NCI-H187 (cell line): ENCODE measurements at regions not wholly inside any gene's neighbourhood (a gene's known extent, or its start where the extent isn't known, plus 50 kb on each side); places are given as distances from the start of the nearest gene placed in this dataset.

Experiments
- DNase-seq, 2 experiments: peaks; one replicate each; lab custom pipeline; 2025; lab: John Stamatoyannopoulos, UW

- DNase-seq, result no peak
These were observed 298.0 kb upstream of the TMEM229A start for GRCh38 chr7:124330731-124331407.

GRCh38 chr7:124328774-124329173 lies 295.9 kb upstream of the TMEM229A start:
- no peak for DNase-seq

- DNase-seq, result no peak
These were observed 291.4 kb upstream of the TMEM229A start for GRCh38 chr7:124324262-124324661.

- DNase-seq, result no peak
These were observed 290.7 kb upstream of the TMEM229A start for GRCh38 chr7:124323597-124323996.

- no peak for DNase-seq
These were observed 289.7 kb upstream of the TMEM229A start for GRCh38 chr7:124322561-124322960.

- DNase-seq, result no peak
These were observed 286.0 kb upstream of the TMEM229A start for GRCh38 chr7:124318721-124319450.

- no peak for DNase-seq
These were observed 278.1 kb upstream of the TMEM229A start for GRCh38 chr7:124310934-124311390.

GRCh38 chr7:124308384-124308783 lies 275.5 kb upstream of the TMEM229A start:
- no peak for DNase-seq

GRCh38 chr7:124295289-124295688 lies 262.4 kb upstream of the TMEM229A start:
- no peak for DNase-seq

- no peak for DNase-seq
These were observed 252.1 kb upstream of the TMEM229A start for GRCh38 chr7:124284937-124285336.

GRCh38 chr7:124276005-124276622 lies 243.2 kb upstream of the TMEM229A start:
- peak in 1 of 2 experiments; percentile 26 for DNase-seq

- DNase-seq, result peak in 1 of 2 experiments; percentile 17
These were observed 242.5 kb upstream of the TMEM229A start for GRCh38 chr7:124275411-124275810.

GRCh38 chr7:124269774-124270173 lies 236.9 kb upstream of the TMEM229A start:
- DNase-seq, result no peak

GRCh38 chr7:124267154-124267553 lies 234.3 kb upstream of the TMEM229A start:
- DNase-seq, result no peak

GRCh38 chr7:124263232-124263827 lies 230.5 kb upstream of the TMEM229A start:
- no peak for DNase-seq

GRCh38 chr7:124261710-124262109 lies 228.8 kb upstream of the TMEM229A start:
- DNase-seq, result no peak

- DNase-seq, result no peak
These were observed 224.9 kb upstream of the TMEM229A start for GRCh38 chr7:124257638-124258308.

- no peak for DNase-seq
These were observed 222.3 kb upstream of the TMEM229A start for GRCh38 chr7:124255041-124255655.

GRCh38 chr7:124254396-124254795 lies 221.5 kb upstream of the TMEM229A start:
- no peak for DNase-seq

GRCh38 chr7:124251636-124252035 lies 218.8 kb upstream of the TMEM229A start:
- DNase-seq, result no peak

- no peak for DNase-seq
These were observed 217.6 kb upstream of the TMEM229A start for GRCh38 chr7:124250297-124251034.
